ENCODE measurements at regions not wholly inside any gene's neighbourhood (a gene's known extent, or its start where the extent isn't known, plus 50 kb on each side); places are given as distances from the start of the nearest gene placed in this dataset.

GRCh38 chr1:114314098-114314497 is 160.4 kb upstream of the SYT6 start:
- peak; percentile 56 for DNase-seq

- DNase-seq, result peak; percentile 93
These were observed 157.1 kb upstream of the SYT6 start for GRCh38 chr1:114310695-114311271.

- DNase-seq, result no peak
These were observed 149.2 kb upstream of the SYT6 start for GRCh38 chr1:114302821-114303220.

- peak; percentile 21 for DNase-seq
These were observed 145.8 kb upstream of the SYT6 start for GRCh38 chr1:114299331-114299975.

- no peak for DNase-seq
These were observed 144.3 kb upstream of the SYT6 start for GRCh38 chr1:114298008-114298407.

GRCh38 chr1:114296413-114296812 is 142.7 kb upstream of the SYT6 start:
- no peak for DNase-seq

- DNase-seq, result no peak
These were observed 141.7 kb upstream of the SYT6 start for GRCh38 chr1:114295321-114295720.

GRCh38 chr1:114292835-114293234 is 139.2 kb upstream of the SYT6 start:
- no peak for DNase-seq

- no peak for DNase-seq
These were observed 138.5 kb upstream of the SYT6 start for GRCh38 chr1:114292194-114292593.

- no peak for DNase-seq
These were observed 137.1 kb upstream of the SYT6 start for GRCh38 chr1:114290776-114291175.

- DNase-seq, result no peak
These were observed 136.7 kb upstream of the SYT6 start for GRCh38 chr1:114290341-114290740.

- no peak for DNase-seq
These were observed 136.2 kb upstream of the SYT6 start for GRCh38 chr1:114289824-114290223.

- DNase-seq, result peak; percentile 8
These were observed 135.6 kb upstream of the SYT6 start for GRCh38 chr1:114289306-114289705.

GRCh38 chr1:114286960-114287359 is 133.3 kb upstream of the SYT6 start:
- no peak for DNase-seq

GRCh38 chr1:114286179-114286578 is 132.5 kb upstream of the SYT6 start:
- DNase-seq, result peak; percentile 59

GRCh38 chr1:114282751-114283403 is 129.2 kb upstream of the SYT6 start:
- DNase-seq, result peak; percentile 89

GRCh38 chr1:114278911-114279310 is 125.2 kb upstream of the SYT6 start:
- DNase-seq, result no peak

GRCh38 chr1:114278430-114278829 is 124.8 kb upstream of the SYT6 start:
- DNase-seq, result no peak

- DNase-seq, result no peak
These were observed 121.1 kb upstream of the SYT6 start for GRCh38 chr1:114274621-114275317.

- no peak for DNase-seq
These were observed 118.9 kb upstream of the SYT6 start for GRCh38 chr1:114272593-114272992.

GRCh38 chr1:114270718-114271117 is 117.0 kb upstream of the SYT6 start:
- DNase-seq, result no peak

- DNase-seq, result peak; percentile 2
These were observed 116.6 kb upstream of the SYT6 start for GRCh38 chr1:114270282-114270681.

GRCh38 chr1:114269539-114269938 is 115.9 kb upstream of the SYT6 start:
- DNase-seq, result no peak

- no peak for DNase-seq
These were observed 109.7 kb upstream of the SYT6 start for GRCh38 chr1:114263343-114263742.
